ENCODE measurements at regions not wholly inside any gene's neighbourhood (a gene's known extent, or its start where the extent isn't known, plus 50 kb on each side); places are given as distances from the start of the nearest gene placed in this dataset.
"Not testable (repeated sequence)": the region's sequence is repeated elsewhere in the genome, so short reads cannot be mapped to it uniquely, and the experiment has no call there.

DNA sequence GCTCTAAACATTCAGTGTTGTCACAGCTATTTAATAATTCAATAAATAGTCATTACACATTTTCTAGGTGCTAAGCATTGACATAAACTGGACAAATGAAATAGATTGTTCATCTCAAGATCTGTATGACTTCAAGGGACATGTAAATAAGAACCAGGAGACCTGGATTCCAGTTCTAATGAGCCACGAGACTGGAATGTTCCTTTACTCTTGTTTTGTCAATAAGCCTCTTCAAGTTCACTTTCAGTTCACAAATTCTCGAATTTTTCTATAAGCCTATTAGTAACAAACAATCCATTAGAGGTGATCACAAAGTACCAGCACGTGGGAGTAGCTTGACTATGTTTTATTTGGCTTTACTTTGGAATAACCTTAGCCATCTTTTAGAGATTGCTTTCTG is 514.0 kb upstream of the SMIM31 start:
- no peak for TF ChIP-seq CTCF (IDR thresholded peaks at IDR 0.05)
- intact Hi-C loops (cut with DNase I), result no loop called here
- Histone ChIP-seq H3K27me3 (no peaks in the 10 kb centered on the region), H3K4me1 (no peaks in the 10 kb centered on the region), H3K27ac (no peak overlapping the region), H3K4me3 (no peak overlapping the region), H3K36me3 (no peaks in the 10 kb centered on the region), H3K9me3 (no peaks in the 10 kb centered on the region)
- ATAC-seq, result no peak
- no peak for DNase-seq

GRCh38 chr4:164251257-164251656 is 502.7 kb upstream of the SMIM31 start:
- H3K36me3 ChIP-seq, result no peaks in the 10 kb centered on the region
- no peak for ATAC-seq
- H3K4me3 ChIP-seq, result no peak overlapping the region
- H3K27me3 ChIP-seq, result no peaks in the 10 kb centered on the region
- DNase-seq, result no peak
- no peaks in the 10 kb centered on the region for H3K4me1 ChIP-seq
- intact Hi-C loops (cut with DNase I), result no loop called here
- no peaks in the 10 kb centered on the region for H3K9me3 ChIP-seq
- H3K27ac ChIP-seq, result no peak overlapping the region
- no peak for TF ChIP-seq CTCF (IDR thresholded peaks at IDR 0.05)

- DNase-seq, result peak in 1 of 4 donors; percentile 2
- TF ChIP-seq CTCF (IDR thresholded peaks at IDR 0.05), result no peak
- H3K4me1 ChIP-seq, result no peaks in the 10 kb centered on the region
- no peaks in the 10 kb centered on the region for H3K9me3 ChIP-seq
- no peaks in the 10 kb centered on the region for H3K27me3 ChIP-seq
- intact Hi-C loops (cut with DNase I), result no loop called here
- no peak for ATAC-seq
- no peak overlapping the region for H3K27ac ChIP-seq
- no peak overlapping the region for H3K4me3 ChIP-seq
- no peaks in the 10 kb centered on the region for H3K36me3 ChIP-seq
These were observed 501.6 kb upstream of the SMIM31 start for GRCh38 chr4:164252286-164252685.

DNA sequence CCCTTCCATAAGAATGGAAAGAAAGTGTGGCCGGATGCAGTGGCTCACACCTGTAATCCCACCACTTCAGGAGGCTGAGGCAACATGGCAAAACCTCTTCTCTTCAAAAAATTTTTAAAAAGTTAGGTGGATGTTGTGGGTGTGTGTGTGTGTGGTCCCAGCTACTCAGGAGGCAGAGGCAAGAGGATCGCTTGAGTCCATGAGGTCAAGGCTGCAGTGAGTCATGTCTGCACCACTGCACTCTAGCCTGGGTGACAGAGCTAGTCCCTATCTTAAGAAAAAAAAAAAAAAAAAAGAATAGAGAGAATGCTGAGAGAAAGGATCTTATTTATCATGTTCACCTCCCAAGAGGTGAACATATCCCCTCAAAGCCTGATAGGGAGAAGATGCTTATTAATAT is 492.1 kb upstream of the SMIM31 start:
- DNase-seq, result no peak
- no peak for ATAC-seq
- H3K27me3 ChIP-seq, result no peaks in the 10 kb centered on the region
- H3K27ac ChIP-seq, result no peak overlapping the region
- intact Hi-C loops (cut with DNase I), result no loop called here
- H3K4me1 ChIP-seq, result no peaks in the 10 kb centered on the region
- H3K4me3 ChIP-seq, result no peak overlapping the region
- no peaks in the 10 kb centered on the region for H3K9me3 ChIP-seq
- no peaks in the 10 kb centered on the region for H3K36me3 ChIP-seq
- TF ChIP-seq CTCF (IDR thresholded peaks at IDR 0.05), result no peak

DNA sequence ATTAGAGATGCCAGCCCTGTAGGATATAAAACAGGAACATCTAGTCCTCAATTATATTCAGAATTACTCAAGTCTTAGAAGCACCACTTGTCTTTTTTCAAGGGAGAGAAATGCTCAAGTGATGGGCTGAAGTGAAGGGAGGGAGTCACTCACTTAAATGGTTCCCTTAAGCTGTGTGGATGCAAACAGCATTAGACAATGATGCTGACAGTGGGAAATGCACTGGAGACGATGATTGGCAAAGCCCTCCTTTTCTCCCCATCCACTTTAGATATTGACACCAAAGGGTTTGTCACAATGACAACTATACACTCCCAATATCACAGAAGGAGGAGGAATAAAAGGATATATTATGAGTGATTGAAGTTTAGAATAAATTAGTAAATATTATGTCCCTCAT is 491.4 kb upstream of the SMIM31 start:
- H3K4me3 ChIP-seq; intact Hi-C loops (cut with DNase I); H3K36me3 ChIP-seq; DNase-seq; H3K27me3 ChIP-seq; H3K4me1 ChIP-seq; ATAC-seq; H3K9me3 ChIP-seq; H3K27ac ChIP-seq: not testable (repeated sequence)

GRCh38 chr4:164277414-164277813 is 476.5 kb upstream of the SMIM31 start:
- H3K4me3 ChIP-seq; ATAC-seq; intact Hi-C loops (cut with DNase I); H3K9me3 ChIP-seq; H3K4me1 ChIP-seq; H3K27me3 ChIP-seq; H3K36me3 ChIP-seq; H3K27ac ChIP-seq: not testable (repeated sequence)
- peak in 1 of 4 donors; percentile 8 for DNase-seq

Data from left lung (tissue), 4 donors.